ENCODE measurements at regions not wholly inside any gene's neighbourhood (a gene's known extent, or its start where the extent isn't known, plus 50 kb on each side); places are given as distances from the start of the nearest gene placed in this dataset.

DNA sequence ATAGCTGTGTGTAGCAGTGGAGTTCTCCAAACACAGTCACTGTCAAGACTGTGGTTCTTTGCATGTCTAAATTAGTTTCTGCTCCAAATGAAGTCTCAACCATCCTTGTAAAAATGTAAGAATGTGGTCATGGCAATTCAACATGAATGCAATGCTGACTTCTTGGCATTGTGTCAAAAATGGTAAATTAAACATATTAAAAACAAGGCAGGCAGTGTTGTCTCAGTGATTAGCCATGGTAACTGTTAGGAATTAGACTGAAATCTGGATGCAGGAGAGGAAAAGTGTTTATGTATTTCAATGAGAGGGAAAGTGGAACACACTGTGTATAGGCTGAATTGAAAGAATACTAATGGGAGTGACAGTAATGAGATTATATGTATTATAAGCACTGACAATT is 597.2 kb downstream of the EDEM1 start:
- no peak overlapping the region for H3K4me3 ChIP-seq (ENCODE audit: low read depth, poor library complexity, severe bottlenecking)
- intact Hi-C loops (cut with DNase I; ENCODE audit: low total_unique reads), result no loop called here
- no peak for DNase-seq (ENCODE audit: low spot score in 2 of 2)
- TF ChIP-seq POLR2A (IDR thresholded peaks at IDR 0.05), result no peak
- TF ChIP-seq, protein P1, sequence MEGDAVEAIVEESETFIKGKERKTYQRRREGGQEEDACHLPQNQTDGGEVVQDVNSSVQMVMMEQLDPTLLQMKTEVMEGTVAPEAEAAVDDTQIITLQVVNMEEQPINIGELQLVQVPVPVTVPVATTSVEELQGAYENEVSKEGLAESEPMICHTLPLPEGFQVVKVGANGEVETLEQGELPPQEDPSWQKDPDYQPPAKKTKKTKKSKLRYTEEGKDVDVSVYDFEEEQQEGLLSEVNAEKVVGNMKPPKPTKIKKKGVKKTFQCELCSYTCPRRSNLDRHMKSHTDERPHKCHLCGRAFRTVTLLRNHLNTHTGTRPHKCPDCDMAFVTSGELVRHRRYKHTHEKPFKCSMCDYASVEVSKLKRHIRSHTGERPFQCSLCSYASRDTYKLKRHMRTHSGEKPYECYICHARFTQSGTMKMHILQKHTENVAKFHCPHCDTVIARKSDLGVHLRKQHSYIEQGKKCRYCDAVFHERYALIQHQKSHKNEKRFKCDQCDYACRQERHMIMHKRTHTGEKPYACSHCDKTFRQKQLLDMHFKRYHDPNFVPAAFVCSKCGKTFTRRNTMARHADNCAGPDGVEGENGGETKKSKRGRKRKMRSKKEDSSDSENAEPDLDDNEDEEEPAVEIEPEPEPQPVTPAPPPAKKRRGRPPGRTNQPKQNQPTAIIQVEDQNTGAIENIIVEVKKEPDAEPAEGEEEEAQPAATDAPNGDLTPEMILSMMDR (IDR thresholded peaks at IDR 0.05), result no peak

- TF ChIP-seq POLR2A (IDR thresholded peaks at IDR 0.05), result no peak
- TF ChIP-seq, protein P1 (IDR thresholded peaks at IDR 0.05), result no peak
- 35 to 39% methylated on average over 6 of the region's 6 CpGs for WGBS, 2 donors
- intact Hi-C loops (cut with DNase I; ENCODE audit: low total_unique reads), result no loop called here
- DNase-seq (ENCODE audit: low spot score in 2 of 2), result peak in 1 of 2 donors; percentile 55
- no peak overlapping the region for H3K4me3 ChIP-seq (ENCODE audit: low read depth, poor library complexity, severe bottlenecking)
Measured at GRCh38 chr3:5787861-5788488, 600.5 kb downstream of the EDEM1 start.

DNA sequence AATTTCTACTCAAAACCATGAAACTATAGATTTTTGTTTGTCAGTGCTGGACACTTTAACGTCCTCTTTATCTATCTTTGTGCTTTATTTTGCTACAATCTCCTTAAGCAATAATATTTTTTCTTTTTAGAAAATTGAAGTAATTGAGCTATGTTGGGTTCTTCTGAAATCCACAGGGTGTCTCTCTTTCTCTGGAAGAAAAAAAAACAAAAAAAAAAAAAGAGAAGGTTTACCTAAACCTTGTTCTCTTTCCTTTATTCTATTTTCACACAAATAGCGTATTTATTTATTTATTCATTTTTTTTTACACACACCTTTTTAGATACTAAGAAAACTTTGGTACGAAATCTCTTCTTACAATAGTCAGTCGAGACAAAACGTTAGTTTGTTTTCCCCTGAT is 601.0 kb downstream of the EDEM1 start:
- 68 to 70% methylated on average over 5 of the region's 5 CpGs for WGBS, 2 donors
- TF ChIP-seq POLR2A (IDR thresholded peaks at IDR 0.05), result no peak
- TF ChIP-seq, protein P1 (IDR thresholded peaks at IDR 0.05), result no peak
- intact Hi-C loops (cut with DNase I; ENCODE audit: low total_unique reads), result no loop called here
- no peak for DNase-seq (ENCODE audit: low spot score in 2 of 2)
- no peak overlapping the region for H3K4me3 ChIP-seq (ENCODE audit: low read depth, poor library complexity, severe bottlenecking)

GRCh38 chr3:5791558-5791957 is 604.1 kb downstream of the EDEM1 start:
- no peak for DNase-seq (ENCODE audit: low spot score in 2 of 2)
- TF ChIP-seq, protein P1 (IDR thresholded peaks at IDR 0.05), result no peak
- no peak for TF ChIP-seq POLR2A (IDR thresholded peaks at IDR 0.05)
- no peak overlapping the region for H3K4me3 ChIP-seq (ENCODE audit: low read depth, poor library complexity, severe bottlenecking)
- intact Hi-C loops (cut with DNase I; ENCODE audit: low total_unique reads), result no loop called here
- 63 to 88% methylated on average over 1 of the region's 1 CpG for WGBS, 2 donors

DNA sequence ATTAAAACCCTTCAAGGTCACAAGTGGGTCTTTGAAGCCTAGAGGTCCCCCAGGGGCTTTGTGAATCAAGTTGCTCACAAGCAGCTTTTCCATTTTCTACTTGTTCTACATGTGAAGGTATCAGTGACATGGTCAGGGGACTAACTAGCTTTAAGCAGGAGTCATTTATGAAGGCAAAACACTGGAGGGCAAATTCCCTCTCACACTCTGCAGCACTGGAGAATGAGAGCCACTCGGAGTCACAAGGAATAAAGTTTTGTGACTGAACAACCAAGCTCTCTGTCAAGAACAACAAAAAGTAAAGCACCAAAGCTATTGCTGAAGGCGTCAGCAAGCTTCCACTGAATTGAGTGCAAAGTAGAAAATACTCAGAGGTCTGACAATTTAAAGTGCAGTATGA is 609.0 kb downstream of the EDEM1 start:
- H3K4me3 ChIP-seq (ENCODE audit: low read depth, poor library complexity, severe bottlenecking), result no peak overlapping the region
- WGBS, 2 donors, result 50 to 57% methylated on average over 2 of the region's 2 CpGs
- TF ChIP-seq POLR2A (IDR thresholded peaks at IDR 0.05), result no peak
- TF ChIP-seq, protein P1 (IDR thresholded peaks at IDR 0.05), result no peak
- intact Hi-C loops (cut with DNase I; ENCODE audit: low total_unique reads), result no loop called here
- no peak for DNase-seq (ENCODE audit: low spot score in 2 of 2)

DNA sequence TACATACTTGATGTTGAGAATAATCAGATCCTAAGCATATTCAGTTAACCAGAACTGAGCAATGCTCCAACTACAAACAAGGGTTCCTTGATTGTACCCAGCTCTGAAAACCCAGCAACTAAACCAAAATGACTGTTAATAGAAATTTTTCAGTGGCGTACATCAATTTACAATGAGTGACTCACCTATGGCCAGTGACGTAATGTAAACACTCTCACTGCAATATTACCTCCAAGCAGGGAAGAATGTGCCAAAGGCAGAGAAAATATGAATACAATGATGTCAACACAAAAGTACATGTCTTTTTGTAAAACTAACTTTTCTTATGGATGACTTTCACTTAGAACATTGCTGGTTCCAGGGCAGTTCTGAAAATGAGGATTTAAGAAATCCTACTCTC is 611.3 kb downstream of the EDEM1 start:
- no peak overlapping the region for H3K4me3 ChIP-seq (ENCODE audit: low read depth, poor library complexity, severe bottlenecking)
- DNase-seq (ENCODE audit: low spot score in 2 of 2), result no peak
- 84 to 86% methylated on average over 2 of the region's 2 CpGs for WGBS, 2 donors
- TF ChIP-seq, protein P1 (IDR thresholded peaks at IDR 0.05), result no peak
- no peak for TF ChIP-seq POLR2A (IDR thresholded peaks at IDR 0.05)
- intact Hi-C loops (cut with DNase I; ENCODE audit: low total_unique reads), result no loop called here
